Mammary epithelial cell (primary cell): ENCODE measurements at regions not wholly inside any gene's neighbourhood (a gene's known extent, or its start where the extent isn't known, plus 50 kb on each side); places are given as distances from the start of the nearest gene placed in this dataset.

Experiments used
- EZH2 ChIP-seq: IDR thresholded peaks from 2 replicates; pipeline ENCODE4 v1.6.1; 2012; ENCODE audit warnings: low read length, inconsistent platforms, borderline replicate concordance
- TF ChIP-seq, protein P1 (sequence below), 2 donors: IDR thresholded peaks in 1 of 2; conservative IDR thresholded peaks in 1 of 2; 2 replicates each; pipeline ENCODE4 v1.5.1; 2011 to 2012; ENCODE audit warnings: inconsistent platforms in 2 of 2, low read length in 2 of 2, mild to moderate bottlenecking in 2 of 2, control low read depth in 1 of 2, low read depth in 1 of 2; ENCODE audit not compliant: insufficient read depth in 1 of 2; ENCODE audit errors: extremely low read depth in 1 of 2

DNA sequence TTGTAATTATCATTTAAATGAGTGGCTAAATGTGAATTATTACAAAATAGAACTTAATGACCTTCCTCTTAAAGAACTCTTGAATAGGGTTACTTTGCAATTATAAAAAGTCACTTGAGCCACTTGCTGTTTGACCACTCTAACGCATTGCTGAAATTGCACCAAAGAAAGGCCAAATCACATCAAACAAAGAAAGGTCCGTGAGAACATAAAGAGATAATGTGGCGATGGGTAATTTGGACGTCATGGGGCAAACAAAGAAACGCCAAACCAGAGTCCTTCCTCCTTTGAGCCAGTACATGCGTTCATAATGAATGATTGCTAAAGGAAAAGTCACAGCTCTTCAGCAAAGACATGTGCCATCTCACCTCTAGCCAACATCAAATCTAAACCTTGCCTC, 229.8 kb upstream of the STS start:
- TF ChIP-seq, protein P1, sequence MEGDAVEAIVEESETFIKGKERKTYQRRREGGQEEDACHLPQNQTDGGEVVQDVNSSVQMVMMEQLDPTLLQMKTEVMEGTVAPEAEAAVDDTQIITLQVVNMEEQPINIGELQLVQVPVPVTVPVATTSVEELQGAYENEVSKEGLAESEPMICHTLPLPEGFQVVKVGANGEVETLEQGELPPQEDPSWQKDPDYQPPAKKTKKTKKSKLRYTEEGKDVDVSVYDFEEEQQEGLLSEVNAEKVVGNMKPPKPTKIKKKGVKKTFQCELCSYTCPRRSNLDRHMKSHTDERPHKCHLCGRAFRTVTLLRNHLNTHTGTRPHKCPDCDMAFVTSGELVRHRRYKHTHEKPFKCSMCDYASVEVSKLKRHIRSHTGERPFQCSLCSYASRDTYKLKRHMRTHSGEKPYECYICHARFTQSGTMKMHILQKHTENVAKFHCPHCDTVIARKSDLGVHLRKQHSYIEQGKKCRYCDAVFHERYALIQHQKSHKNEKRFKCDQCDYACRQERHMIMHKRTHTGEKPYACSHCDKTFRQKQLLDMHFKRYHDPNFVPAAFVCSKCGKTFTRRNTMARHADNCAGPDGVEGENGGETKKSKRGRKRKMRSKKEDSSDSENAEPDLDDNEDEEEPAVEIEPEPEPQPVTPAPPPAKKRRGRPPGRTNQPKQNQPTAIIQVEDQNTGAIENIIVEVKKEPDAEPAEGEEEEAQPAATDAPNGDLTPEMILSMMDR (conservative IDR thresholded peaks at IDR 0.05 in 1 of 2, IDR thresholded peaks at IDR 0.05 in 1 of 2; ENCODE audit: extremely low read depth in 1 of 2, insufficient read depth in 1 of 2, low read depth in 1 of 2, low read length in 2 of 2), result no peak
- TF ChIP-seq EZH2, result no peak
